ENCODE measurements at regions not wholly inside any gene's neighbourhood (a gene's known extent, or its start where the extent isn't known, plus 50 kb on each side); places are given as distances from the start of the nearest gene placed in this dataset.

GRCh38 chr4:67256388-67257043 is 288.8 kb downstream of the CENPC start:
- H3K9me3 ChIP-seq, result no peaks in the 10 kb centered on the region
- no peak overlapping the region for H3K4me3 ChIP-seq
- WGBS, 5 donors, result 46 to 83% (median 70%) methylated on average over 3 of the region's 3 CpGs
- TF ChIP-seq CTCF (IDR thresholded peaks at IDR 0.05 in 8 of 11, conservative IDR thresholded peaks at IDR 0.05 in 3 of 11) (no peak), POLR2A (IDR thresholded peaks at IDR 0.05) (no peak), POLR2AphosphoS5 (IDR thresholded peaks at IDR 0.05) (no peak)
- no peaks in the 10 kb centered on the region for H3K4me1 ChIP-seq
- no peaks in the 10 kb centered on the region for H3K36me3 ChIP-seq
- intact Hi-C loops (cut with DNase I; ENCODE audit: low total_unique reads), result no loop called here
- H3K27me3 ChIP-seq (replicated peaks in 1 of 7), result no peaks in the 10 kb centered on the region
- no peak for DNase-seq
- no peak overlapping the region for H3K27ac ChIP-seq

GRCh38 chr4:67250131-67250896 is 295.0 kb downstream of the CENPC start:
- Histone ChIP-seq H3K4me3 (no peak overlapping the region), H3K9me3 (no peaks in the 10 kb centered on the region), H3K36me3 (no peaks in the 10 kb centered on the region), H3K27me3 (replicated peaks in 1 of 7) (no peaks in the 10 kb centered on the region), H3K27ac (no peak overlapping the region), H3K4me1 (no peaks in the 10 kb centered on the region)
- intact Hi-C loops (cut with DNase I; ENCODE audit: low total_unique reads), result no loop called here
- TF ChIP-seq POLR2AphosphoS5 (IDR thresholded peaks at IDR 0.05), result no peak
- TF ChIP-seq POLR2A (IDR thresholded peaks at IDR 0.05), result no peak
- no peak for TF ChIP-seq CTCF (IDR thresholded peaks at IDR 0.05 in 8 of 11, conservative IDR thresholded peaks at IDR 0.05 in 3 of 11)
- no peak for DNase-seq
- 34 to 57% (median 40%) methylated on average over 4 of the region's 4 CpGs for WGBS, 5 donors

GRCh38 chr4:67236788-67237187 is 308.5 kb downstream of the CENPC start:
- Histone ChIP-seq H3K9me3 (no peaks in the 10 kb centered on the region), H3K4me3 (no peak overlapping the region), H3K27me3 (replicated peaks in 1 of 7) (no peaks in the 10 kb centered on the region), H3K4me1 (no peaks in the 10 kb centered on the region), H3K36me3 (no peaks in the 10 kb centered on the region), H3K27ac (no peak overlapping the region)
- no peak for DNase-seq
- whole genome bisulfite sequencing, 5 donors, result 86 to 100% (median 99%) methylated on average over 2 of the region's 2 CpGs
- TF ChIP-seq POLR2A (IDR thresholded peaks at IDR 0.05) (no peak), POLR2AphosphoS5 (IDR thresholded peaks at IDR 0.05) (no peak), CTCF (IDR thresholded peaks at IDR 0.05 in 8 of 11, conservative IDR thresholded peaks at IDR 0.05 in 3 of 11) (no peak)
- intact Hi-C loops (cut with DNase I; ENCODE audit: low total_unique reads), result no loop called here

GRCh38 chr4:67236318-67236717 is 309.0 kb downstream of the CENPC start:
- H3K27me3 ChIP-seq (replicated peaks in 1 of 7), result no peaks in the 10 kb centered on the region
- no peak for DNase-seq
- TF ChIP-seq POLR2A (IDR thresholded peaks at IDR 0.05), result no peak
- no peak for TF ChIP-seq CTCF (IDR thresholded peaks at IDR 0.05 in 8 of 11, conservative IDR thresholded peaks at IDR 0.05 in 3 of 11)
- no peak for TF ChIP-seq POLR2AphosphoS5 (IDR thresholded peaks at IDR 0.05)
- H3K27ac ChIP-seq, result no peak overlapping the region
- no peak overlapping the region for H3K4me3 ChIP-seq
- no peaks in the 10 kb centered on the region for H3K4me1 ChIP-seq
- intact Hi-C loops (cut with DNase I; ENCODE audit: low total_unique reads), result no loop called here
- H3K9me3 ChIP-seq, result no peaks in the 10 kb centered on the region
- no peaks in the 10 kb centered on the region for H3K36me3 ChIP-seq
- WGBS, 5 donors, result 75 to 91% (median 87%) methylated on average over 3 of the region's 3 CpGs
